Tibial nerve (tissue), 4 donors: ENCODE measurements at regions not wholly inside any gene's neighbourhood (a gene's known extent, or its start where the extent isn't known, plus 50 kb on each side); places are given as distances from the start of the nearest gene placed in this dataset.
"Not testable (repeated sequence)": the region's sequence is repeated elsewhere in the genome, so short reads cannot be mapped to it uniquely, and the experiment has no call there.

Experiments
- DNase-seq, 2 donors: peaks; one replicate each; pipeline ENCODE4 v3.0.0-alpha.2; 2019; ENCODE audit warnings: low spot score in 2 of 2
- H3K27ac ChIP-seq, 4 donors: fragments of 200-600 bp; sonication (generic) in 3 of 4; one replicate each; pipeline ENCODE4 v1.5.1; 2017 to 2019; ENCODE audit warnings: mild to moderate bottlenecking in 1 of 4
- H3K27me3 ChIP-seq, 2 donors: fragments of 200-600 bp; sonication (generic) in 1 of 2; one replicate each; pipeline versions ENCODE4 v1.5.1 to v1.6.0; 2017 to 2019
- H3K36me3 ChIP-seq, 3 donors: fragments of 200-600 bp; sonication (generic); one replicate each; pipeline ENCODE4 v1.5.1; 2018 to 2019
- H3K4me1 ChIP-seq, 4 donors: fragments of 200-600 bp; sonication (generic) in 3 of 4; one replicate each; pipeline ENCODE4 v1.5.1; 2017 to 2019
- H3K4me3 ChIP-seq, 4 donors: fragments of 200-600 bp; sonication (generic) in 3 of 4; one replicate each; pipeline ENCODE4 v1.5.1; 2017 to 2019; ENCODE audit warnings: mild to moderate bottlenecking in 1 of 4, moderate library complexity in 1 of 4
- H3K9me3 ChIP-seq, 4 donors: fragments of 200-600 bp; sonication (generic) in 3 of 4; one replicate each; pipeline ENCODE4 v1.5.1; 2017 to 2019
- CTCF ChIP-seq, 5 experiments: fragments of 200-600 bp in 3 of 5; fragments of 450-650 bp in 2 of 5; sonication (generic) in 3 of 5; IDR thresholded peaks; one replicate each; pipeline ENCODE4 v1.5.1; 2016 to 2019; ENCODE audit warnings: antibody characterized with exemption in 5 of 5, mild to moderate bottlenecking in 3 of 5, moderate library complexity in 2 of 5
- EP300 ChIP-seq, 2 donors: sonication (generic); formaldehyde crosslinking; IDR thresholded peaks; one replicate each; pipeline ENCODE4 v1.6.1; 2017; ENCODE audit warnings: antibody characterized with exemption in 2 of 2, mild to moderate bottlenecking in 1 of 2
- POLR2A ChIP-seq, 2 donors: fragments of 450-650 bp; IDR thresholded peaks; one replicate each; pipeline ENCODE4 v1.6.1; 2017; ENCODE audit warnings: antibody characterized with exemption in 2 of 2, mild to moderate bottlenecking in 2 of 2, moderate library complexity in 2 of 2
- WGBS, 2 donors: methylation state at CpG; one replicate each; pipeline ENCODE4 v1.1.5; 2018; 5-methylcytosine and 5-hydroxymethylcytosine counted together

- TF ChIP-seq CTCF (IDR thresholded peaks at IDR 0.05) (no peak), EP300 (IDR thresholded peaks at IDR 0.05) (no peak), POLR2A (IDR thresholded peaks at IDR 0.05) (no peak)
- H3K36me3 ChIP-seq, result no peaks in the 10 kb centered on the region
- H3K4me3 ChIP-seq, result no peak overlapping the region
- H3K27me3 ChIP-seq, result no peaks in the 10 kb centered on the region
- DNase-seq, result no peak
- peaks cover 0 to 22% (median 8%) of the 10 kb centered on the region in 4 donors for H3K4me1 ChIP-seq
- no peak overlapping the region for H3K27ac ChIP-seq
- H3K9me3 ChIP-seq, result no peaks in the 10 kb centered on the region
Measured at GRCh38 chr15:50857763-50858162, 50.7 kb upstream of the AP4E1 start.

DNA sequence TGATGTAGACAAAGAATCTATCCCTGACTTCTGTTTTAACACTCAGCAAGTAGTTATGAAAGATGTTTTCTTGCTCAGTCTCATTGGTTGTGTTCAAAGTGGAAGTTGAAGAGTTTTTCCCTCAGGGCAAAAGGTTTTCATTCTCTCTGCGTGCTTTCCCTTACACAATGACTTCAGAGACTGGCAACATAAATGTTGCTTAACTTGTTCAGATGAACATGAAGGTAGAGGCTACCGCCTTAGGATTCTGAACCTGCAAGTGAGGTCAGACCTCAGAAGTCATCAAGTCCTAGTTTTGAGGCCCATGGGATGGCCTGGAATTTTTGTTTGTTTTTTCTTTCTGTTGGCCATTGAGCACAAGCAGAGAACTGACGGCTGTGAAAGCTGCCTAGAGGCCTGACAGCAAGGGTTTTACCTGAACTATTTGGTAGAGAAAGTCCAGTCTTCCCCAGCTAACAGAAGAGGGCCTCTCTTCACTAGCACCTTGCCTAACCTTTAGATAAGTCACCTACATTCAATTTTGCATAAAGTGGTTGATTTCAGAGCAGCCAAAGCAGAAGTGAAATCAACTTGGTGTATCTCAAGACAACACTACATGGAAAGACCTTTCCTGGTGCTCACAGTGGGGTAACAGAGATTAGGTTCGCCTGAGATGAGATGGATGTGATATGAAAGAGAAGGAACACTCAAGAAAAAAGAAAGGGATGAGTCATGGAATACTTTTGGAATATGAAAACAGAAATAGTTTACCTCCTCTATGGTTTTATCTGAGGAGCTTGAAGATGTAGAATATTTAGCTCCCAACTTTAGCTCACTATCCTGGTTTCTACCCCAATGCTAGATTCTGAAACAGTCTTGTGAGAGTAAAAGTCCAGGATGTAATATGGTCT lies 53.6 kb upstream of the AP4E1 start:
- no peak overlapping the region for H3K27ac ChIP-seq
- H3K4me3 ChIP-seq, result no peak overlapping the region
- H3K4me1 ChIP-seq, result peaks cover 0 to 22% (median 8%) of the 10 kb centered on the region in 4 donors
- no peak for DNase-seq
- H3K9me3 ChIP-seq, result no peaks in the 10 kb centered on the region
- 64 to 69% methylated on average over 4 of the region's 4 CpGs for WGBS, 2 donors
- H3K27me3 ChIP-seq, result no peaks in the 10 kb centered on the region
- TF ChIP-seq POLR2A (IDR thresholded peaks at IDR 0.05) (no peak), EP300 (IDR thresholded peaks at IDR 0.05) (peak in 1 of 2 donors; percentile 34)
- H3K36me3 ChIP-seq, result no peaks in the 10 kb centered on the region

- TF ChIP-seq CTCF (IDR thresholded peaks at IDR 0.05) (no peak), EP300 (IDR thresholded peaks at IDR 0.05) (no peak), POLR2A (IDR thresholded peaks at IDR 0.05) (no peak)
- Histone ChIP-seq H3K27ac (no peak overlapping the region), H3K4me3 (no peak overlapping the region), H3K27me3 (no peaks in the 10 kb centered on the region), H3K9me3 (peaks cover 0 to 2% (median 0%) of the 10 kb centered on the region in 4 donors), H3K4me1 (no peaks in the 10 kb centered on the region), H3K36me3 (no peaks in the 10 kb centered on the region)
- DNase-seq, result no peak
- WGBS, 2 donors, result 93 to 96% methylated on average over 1 of the region's 1 CpG
Measured at GRCh38 chr15:50850003-50850402, 58.5 kb upstream of the AP4E1 start.

GRCh38 chr15:50848349-50848748 lies 60.1 kb upstream of the AP4E1 start:
- Histone ChIP-seq H3K4me3 (no peak overlapping the region), H3K27ac (no peak overlapping the region), H3K36me3 (no peaks in the 10 kb centered on the region), H3K27me3 (no peaks in the 10 kb centered on the region), H3K4me1 (no peaks in the 10 kb centered on the region), H3K9me3 (peaks cover 0 to 10% (median 0%) of the 10 kb centered on the region in 4 donors)
- TF ChIP-seq CTCF (IDR thresholded peaks at IDR 0.05), result no peak
- TF ChIP-seq POLR2A (IDR thresholded peaks at IDR 0.05), result no peak
- no peak for TF ChIP-seq EP300 (IDR thresholded peaks at IDR 0.05)
- DNase-seq, result no peak

- H3K4me3 ChIP-seq, H3K36me3 ChIP-seq, H3K9me3 ChIP-seq, H3K4me1 ChIP-seq, H3K27ac ChIP-seq, DNase-seq, H3K27me3 ChIP-seq: not testable (repeated sequence)
- WGBS, 2 donors, result 92 to 100% methylated on average over 1 of the region's 1 CpG
Measured at GRCh38 chr15:50845181-50845580, 63.3 kb upstream of the AP4E1 start.

- H3K9me3 ChIP-seq, result peaks cover 0 to 10% (median 0%) of the 10 kb centered on the region in 4 donors
- TF ChIP-seq CTCF (IDR thresholded peaks at IDR 0.05), result no peak
- TF ChIP-seq EP300 (IDR thresholded peaks at IDR 0.05), result no peak
- no peak for TF ChIP-seq POLR2A (IDR thresholded peaks at IDR 0.05)
- no peak overlapping the region for H3K27ac ChIP-seq
- no peaks in the 10 kb centered on the region for H3K4me1 ChIP-seq
- H3K4me3 ChIP-seq, result no peak overlapping the region
- no peak for DNase-seq
- 90 to 92% methylated on average over 5 of the region's 5 CpGs for WGBS, 2 donors
- H3K36me3 ChIP-seq, result no peaks in the 10 kb centered on the region
- H3K27me3 ChIP-seq, result no peaks in the 10 kb centered on the region
Measured at GRCh38 chr15:50840520-50840919, 68.0 kb upstream of the AP4E1 start.
